Mammary epithelial cell (primary cell): ENCODE measurements at regions not wholly inside any gene's neighbourhood (a gene's known extent, or its start where the extent isn't known, plus 50 kb on each side); places are given as distances from the start of the nearest gene placed in this dataset.

Experiments
- EZH2 ChIP-seq: IDR thresholded peaks from 2 replicates; pipeline ENCODE4 v1.6.1; 2012; ENCODE audit warnings: low read length, inconsistent platforms, borderline replicate concordance
- TF ChIP-seq, protein P1 (sequence below), 2 donors: IDR thresholded peaks in 1 of 2; conservative IDR thresholded peaks in 1 of 2; 2 replicates each; pipeline ENCODE4 v1.5.1; 2011 to 2012; ENCODE audit warnings: inconsistent platforms in 2 of 2, low read length in 2 of 2, mild to moderate bottlenecking in 2 of 2, control low read depth in 1 of 2, low read depth in 1 of 2; ENCODE audit not compliant: insufficient read depth in 1 of 2; ENCODE audit errors: extremely low read depth in 1 of 2

DNA sequence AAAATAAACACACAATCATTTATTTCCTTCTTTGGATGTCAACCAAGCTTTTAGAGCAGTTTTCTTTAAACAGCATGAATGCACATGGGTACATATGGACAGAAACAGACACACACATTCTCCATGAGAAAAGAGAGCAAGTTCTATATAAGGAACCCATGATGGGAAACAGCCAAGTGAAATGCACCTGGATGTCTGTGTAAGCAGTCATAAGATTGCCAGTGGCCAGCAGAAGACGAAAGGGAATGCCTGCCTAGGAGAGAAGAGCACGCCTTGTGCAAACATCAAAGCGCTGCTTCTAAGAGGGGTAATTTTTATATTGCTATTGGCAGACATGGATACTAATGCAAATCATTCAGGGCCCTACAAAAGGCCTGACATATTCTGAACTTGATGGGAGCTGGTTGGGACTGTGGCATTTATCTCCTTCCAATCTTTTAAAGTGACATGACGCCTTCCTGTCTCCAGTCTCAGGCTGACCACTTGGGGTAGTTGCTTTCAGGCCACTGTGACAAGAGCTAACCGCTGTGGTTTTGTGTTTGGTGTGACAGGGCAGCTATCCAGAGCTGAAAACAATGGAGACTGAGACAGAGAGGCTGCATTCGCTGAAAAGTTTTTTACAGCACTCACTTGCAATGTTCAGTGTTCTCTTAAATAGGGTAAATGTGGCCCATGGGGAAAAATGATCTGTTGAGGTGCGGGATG lies 75.0 kb upstream of the DPT start:
- TF ChIP-seq, protein P1, sequence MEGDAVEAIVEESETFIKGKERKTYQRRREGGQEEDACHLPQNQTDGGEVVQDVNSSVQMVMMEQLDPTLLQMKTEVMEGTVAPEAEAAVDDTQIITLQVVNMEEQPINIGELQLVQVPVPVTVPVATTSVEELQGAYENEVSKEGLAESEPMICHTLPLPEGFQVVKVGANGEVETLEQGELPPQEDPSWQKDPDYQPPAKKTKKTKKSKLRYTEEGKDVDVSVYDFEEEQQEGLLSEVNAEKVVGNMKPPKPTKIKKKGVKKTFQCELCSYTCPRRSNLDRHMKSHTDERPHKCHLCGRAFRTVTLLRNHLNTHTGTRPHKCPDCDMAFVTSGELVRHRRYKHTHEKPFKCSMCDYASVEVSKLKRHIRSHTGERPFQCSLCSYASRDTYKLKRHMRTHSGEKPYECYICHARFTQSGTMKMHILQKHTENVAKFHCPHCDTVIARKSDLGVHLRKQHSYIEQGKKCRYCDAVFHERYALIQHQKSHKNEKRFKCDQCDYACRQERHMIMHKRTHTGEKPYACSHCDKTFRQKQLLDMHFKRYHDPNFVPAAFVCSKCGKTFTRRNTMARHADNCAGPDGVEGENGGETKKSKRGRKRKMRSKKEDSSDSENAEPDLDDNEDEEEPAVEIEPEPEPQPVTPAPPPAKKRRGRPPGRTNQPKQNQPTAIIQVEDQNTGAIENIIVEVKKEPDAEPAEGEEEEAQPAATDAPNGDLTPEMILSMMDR (conservative IDR thresholded peaks at IDR 0.05 in 1 of 2, IDR thresholded peaks at IDR 0.05 in 1 of 2; ENCODE audit: extremely low read depth in 1 of 2, insufficient read depth in 1 of 2, low read depth in 1 of 2, low read length in 2 of 2) = no peak
- no peak for TF ChIP-seq EZH2
